ENCODE measurements at regions not wholly inside any gene's neighbourhood (a gene's known extent, or its start where the extent isn't known, plus 50 kb on each side); places are given as distances from the start of the nearest gene placed in this dataset.

- Histone ChIP-seq H3K27me3 (no peaks in the 10 kb centered on the region), H3K27ac (no peak overlapping the region), H3K36me3 (no peaks in the 10 kb centered on the region), H3K4me1 (peaks cover 14% of the 10 kb centered on the region), H3K9ac (no peak overlapping the region), H3K4me2 (no peak overlapping the region), H4K20me1 (no peaks in the 10 kb centered on the region), H3K9me3 (no peaks in the 10 kb centered on the region), H3K4me3 (no peak overlapping the region)
- no peak for TF ChIP-seq Cebpa-rat (IDR thresholded peaks at IDR 0.05)
Measured at GRCh38 chr11:45454917-45455401, 168.8 kb upstream of the SYT13 start.

- H3K9ac ChIP-seq, result no peak overlapping the region
- H3K36me3 ChIP-seq, result no peaks in the 10 kb centered on the region
- H4K20me1 ChIP-seq, result no peaks in the 10 kb centered on the region
- peaks cover 3% of the 10 kb centered on the region for H3K4me1 ChIP-seq
- TF ChIP-seq Cebpa-rat (IDR thresholded peaks at IDR 0.05), result no peak
- H3K4me2 ChIP-seq, result no peak overlapping the region
- no peak overlapping the region for H3K4me3 ChIP-seq
- H3K27me3 ChIP-seq, result no peaks in the 10 kb centered on the region
- H3K27ac ChIP-seq, result no peak overlapping the region
- H3K9me3 ChIP-seq, result no peaks in the 10 kb centered on the region
Measured at GRCh38 chr11:45453721-45454120, 167.6 kb upstream of the SYT13 start.

GRCh38 chr11:45451766-45452440 lies 165.8 kb upstream of the SYT13 start:
- Histone ChIP-seq H3K4me2 (no peak overlapping the region), H3K27me3 (no peaks in the 10 kb centered on the region), H3K36me3 (no peaks in the 10 kb centered on the region), H3K4me1 (no peaks in the 10 kb centered on the region), H4K20me1 (no peaks in the 10 kb centered on the region), H3K9me3 (no peaks in the 10 kb centered on the region), H3K27ac (no peak overlapping the region), H3K9ac (no peak overlapping the region), H3K4me3 (no peak overlapping the region)
- TF ChIP-seq Cebpa-rat (IDR thresholded peaks at IDR 0.05), result no peak

- Histone ChIP-seq H3K36me3 (no peaks in the 10 kb centered on the region), H3K27ac (no peak overlapping the region), H3K9ac (no peak overlapping the region), H3K4me3 (no peak overlapping the region), H4K20me1 (no peaks in the 10 kb centered on the region), H3K4me2 (no peak overlapping the region), H3K9me3 (no peaks in the 10 kb centered on the region), H3K27me3 (no peaks in the 10 kb centered on the region), H3K4me1 (no peaks in the 10 kb centered on the region)
- TF ChIP-seq Cebpa-rat (IDR thresholded peaks at IDR 0.05), result no peak
Measured at GRCh38 chr11:45450189-45450588, 164.0 kb upstream of the SYT13 start.

GRCh38 chr11:45449036-45449601 lies 163.0 kb upstream of the SYT13 start:
- no peaks in the 10 kb centered on the region for H3K9me3 ChIP-seq
- H3K27ac ChIP-seq, result no peak overlapping the region
- no peaks in the 10 kb centered on the region for H3K36me3 ChIP-seq
- H3K9ac ChIP-seq, result no peak overlapping the region
- no peaks in the 10 kb centered on the region for H3K27me3 ChIP-seq
- no peak overlapping the region for H3K4me2 ChIP-seq
- TF ChIP-seq Cebpa-rat (IDR thresholded peaks at IDR 0.05), result no peak
- H3K4me1 ChIP-seq, result no peaks in the 10 kb centered on the region
- no peak overlapping the region for H3K4me3 ChIP-seq
- H4K20me1 ChIP-seq, result no peaks in the 10 kb centered on the region

GRCh38 chr11:45448561-45448960 lies 162.4 kb upstream of the SYT13 start:
- no peaks in the 10 kb centered on the region for H3K27me3 ChIP-seq
- no peak overlapping the region for H3K27ac ChIP-seq
- H3K4me2 ChIP-seq, result no peak overlapping the region
- H3K36me3 ChIP-seq, result no peaks in the 10 kb centered on the region
- TF ChIP-seq Cebpa-rat (IDR thresholded peaks at IDR 0.05), result no peak
- H3K9ac ChIP-seq, result no peak overlapping the region
- no peaks in the 10 kb centered on the region for H3K4me1 ChIP-seq
- no peaks in the 10 kb centered on the region for H3K9me3 ChIP-seq
- H3K4me3 ChIP-seq, result no peak overlapping the region
- no peaks in the 10 kb centered on the region for H4K20me1 ChIP-seq

GRCh38 chr11:45446998-45447397 lies 160.9 kb upstream of the SYT13 start:
- H4K20me1 ChIP-seq, result no peaks in the 10 kb centered on the region
- H3K4me3 ChIP-seq, result no peak overlapping the region
- no peaks in the 10 kb centered on the region for H3K4me1 ChIP-seq

GRCh38 chr11:45446434-45446833 lies 160.3 kb upstream of the SYT13 start:
- no peaks in the 10 kb centered on the region for H4K20me1 ChIP-seq
- TF ChIP-seq Cebpa-rat (IDR thresholded peaks at IDR 0.05), result no peak
- no peaks in the 10 kb centered on the region for H3K9me3 ChIP-seq
- no peaks in the 10 kb centered on the region for H3K36me3 ChIP-seq
- H3K27me3 ChIP-seq, result no peaks in the 10 kb centered on the region
- no peak overlapping the region for H3K4me3 ChIP-seq
- no peaks in the 10 kb centered on the region for H3K4me1 ChIP-seq
- H3K27ac ChIP-seq, result no peak overlapping the region
- H3K9ac ChIP-seq, result no peak overlapping the region
- H3K4me2 ChIP-seq, result no peak overlapping the region

More at GRCh38 chr11:45446998-45447397, 160.9 kb upstream of the SYT13 start:
- Histone ChIP-seq H3K36me3 (no peaks in the 10 kb centered on the region), H3K4me2 (no peak overlapping the region), H3K27me3 (no peaks in the 10 kb centered on the region), H3K9me3 (no peaks in the 10 kb centered on the region), H3K27ac (no peak overlapping the region), H3K9ac (no peak overlapping the region)
- TF ChIP-seq Cebpa-rat (IDR thresholded peaks at IDR 0.05), result no peak

GRCh38 chr11:45444796-45445195 lies 158.7 kb upstream of the SYT13 start:
- peaks cover 3% of the 10 kb centered on the region for H3K9me3 ChIP-seq
- no peak overlapping the region for H3K9ac ChIP-seq
- H3K4me2 ChIP-seq, result no peak overlapping the region
- H3K4me1 ChIP-seq, result no peaks in the 10 kb centered on the region
- H3K36me3 ChIP-seq, result no peaks in the 10 kb centered on the region
- H3K27me3 ChIP-seq, result no peaks in the 10 kb centered on the region
- H3K27ac ChIP-seq, result no peak overlapping the region
- no peaks in the 10 kb centered on the region for H4K20me1 ChIP-seq
- no peak overlapping the region for H3K4me3 ChIP-seq
- no peak for TF ChIP-seq Cebpa-rat (IDR thresholded peaks at IDR 0.05)

- Histone ChIP-seq H3K27me3 (no peaks in the 10 kb centered on the region), H3K4me1 (no peaks in the 10 kb centered on the region), H3K27ac (no peak overlapping the region), H3K9me3 (peaks cover 12% of the 10 kb centered on the region), H3K4me3 (no peak overlapping the region), H3K4me2 (no peak overlapping the region), H4K20me1 (no peaks in the 10 kb centered on the region), H3K9ac (no peak overlapping the region), H3K36me3 (no peaks in the 10 kb centered on the region)
- TF ChIP-seq Cebpa-rat (IDR thresholded peaks at IDR 0.05), result no peak
Measured at GRCh38 chr11:45440111-45440510, 154.0 kb upstream of the SYT13 start.

Data from BLaER1 (cell line).